ENCODE measurements at regions not wholly inside any gene's neighbourhood (a gene's known extent, or its start where the extent isn't known, plus 50 kb on each side); places are given as distances from the start of the nearest gene placed in this dataset.
"Not testable (repeated sequence)": the region's sequence is repeated elsewhere in the genome, so short reads cannot be mapped to it uniquely, and the experiment has no call there.

DNA sequence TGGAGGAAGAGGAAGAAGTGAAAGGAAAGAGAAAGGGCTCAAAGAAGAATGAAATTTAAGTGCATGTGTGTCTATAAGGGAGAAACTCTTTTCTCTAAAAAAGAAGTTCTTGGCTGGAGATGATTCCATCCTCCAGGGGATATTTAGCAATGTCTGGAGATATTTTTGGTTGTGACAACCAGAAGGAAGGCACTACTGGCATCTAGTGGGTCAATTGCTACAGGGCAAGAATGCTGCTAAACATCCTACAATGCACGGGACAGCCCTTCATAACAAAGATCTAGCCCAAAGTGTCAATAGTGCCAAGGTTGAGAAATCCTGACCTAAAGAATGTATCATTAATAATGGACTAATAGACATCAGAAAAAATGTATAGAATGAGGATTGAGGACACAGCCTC lies 57.4 kb upstream of the ST3GAL6 start:
- Histone ChIP-seq H3K4me2 (ENCODE audit: low read depth, low read length) (peak overlapping the region; percentile 20; the same call in 1 of the 2 replicates), H3K9me3 (ENCODE audit: control insufficient read depth, insufficient read depth, low read length) (no peaks in the 10 kb centered on the region), H3K4me3 (ENCODE audit: insufficient read depth, low read depth, low read length) (no peak overlapping the region), H3K14ac (replicated peaks; ENCODE audit: low read depth, low read length) (no peak overlapping the region), H3K36me3 (ENCODE audit: control insufficient read depth, insufficient read depth, low read length) (no peaks in the 10 kb centered on the region), H3K4me1 (ENCODE audit: control insufficient read depth, insufficient read depth, low read length) (peaks cover 1% of the 10 kb centered on the region), H3K56ac (ENCODE audit: extremely low read depth, insufficient read depth, low read length) (no peak overlapping the region), H3K23ac (ENCODE audit: low read depth, low read length) (no peak overlapping the region), H3K9ac (ENCODE audit: low read depth, low read length) (no peak overlapping the region), H2BK5ac (ENCODE audit: low read depth, low read length, poor library complexity, severe bottlenecking) (no peak overlapping the region), H3K18ac (ENCODE audit: low read depth, low read length) (no peak overlapping the region), H2AK9ac (replicated peaks; ENCODE audit: low read depth, low read length, poor library complexity) (no peak overlapping the region), H3K9me1 (ENCODE audit: insufficient read depth, low read length) (no peaks in the 10 kb centered on the region), H4K91ac (ENCODE audit: insufficient read depth, low read depth, low read length) (no peak overlapping the region), H4K20me1 (ENCODE audit: insufficient read depth, low read length) (no peaks in the 10 kb centered on the region), H2BK120ac (ENCODE audit: low read depth, low read length) (no peak overlapping the region), H3K4ac (ENCODE audit: low read depth, low read length) (no peak overlapping the region), H2AFZ (replicated peaks; ENCODE audit: low read length, poor library complexity) (no peak overlapping the region), H2BK15ac (ENCODE audit: low read depth, low read length) (no peak overlapping the region), H2BK20ac (ENCODE audit: low read depth, low read length) (no peak overlapping the region), H3K27ac (ENCODE audit: insufficient read depth, low read length) (no peak overlapping the region), H3K27me3 (ENCODE audit: control insufficient read depth, insufficient read depth, low read length) (peaks cover 6% of the 10 kb centered on the region), H2AK5ac (ENCODE audit: low read depth, low read length) (no peak overlapping the region), H4K5ac (ENCODE audit: low read depth, low read length) (no peak overlapping the region), H3K79me1 (ENCODE audit: low read depth in 1 of 2, low read length in 2 of 2) (no peaks in the 10 kb centered on the region), H4K8ac (ENCODE audit: low read depth in 2 of 2, low read length in 2 of 2) (no peak overlapping the region)
- peak; percentile 78 for ATAC-seq (ENCODE audit: low read depth)
- no TSS peak for BruUV-seq (replicated peaks)
- DNase-seq = no peak
- WGBS, 2 experiments (ENCODE audit: extremely low coverage in 2 of 2, insufficient read length in 1 of 2) = no CpG with 5 or more reads among the region's 1 CpG
- in situ Hi-C loops (cut with MboI; ENCODE audit: low sequenced_read_pairs) (no loop called here), dilution Hi-C loops (cut with HindIII; ENCODE audit: low sequenced_read_pairs, unreplicated experiment) (no loop called here), intact Hi-C loops (cut with micrococcal nuclease) (loop anchor here (2.0 kb wide), 1 partner anchor 103 kb away; no protein-coding TSS in a partner anchor)
- TF ChIP-seq, protein P1, sequence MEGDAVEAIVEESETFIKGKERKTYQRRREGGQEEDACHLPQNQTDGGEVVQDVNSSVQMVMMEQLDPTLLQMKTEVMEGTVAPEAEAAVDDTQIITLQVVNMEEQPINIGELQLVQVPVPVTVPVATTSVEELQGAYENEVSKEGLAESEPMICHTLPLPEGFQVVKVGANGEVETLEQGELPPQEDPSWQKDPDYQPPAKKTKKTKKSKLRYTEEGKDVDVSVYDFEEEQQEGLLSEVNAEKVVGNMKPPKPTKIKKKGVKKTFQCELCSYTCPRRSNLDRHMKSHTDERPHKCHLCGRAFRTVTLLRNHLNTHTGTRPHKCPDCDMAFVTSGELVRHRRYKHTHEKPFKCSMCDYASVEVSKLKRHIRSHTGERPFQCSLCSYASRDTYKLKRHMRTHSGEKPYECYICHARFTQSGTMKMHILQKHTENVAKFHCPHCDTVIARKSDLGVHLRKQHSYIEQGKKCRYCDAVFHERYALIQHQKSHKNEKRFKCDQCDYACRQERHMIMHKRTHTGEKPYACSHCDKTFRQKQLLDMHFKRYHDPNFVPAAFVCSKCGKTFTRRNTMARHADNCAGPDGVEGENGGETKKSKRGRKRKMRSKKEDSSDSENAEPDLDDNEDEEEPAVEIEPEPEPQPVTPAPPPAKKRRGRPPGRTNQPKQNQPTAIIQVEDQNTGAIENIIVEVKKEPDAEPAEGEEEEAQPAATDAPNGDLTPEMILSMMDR (conservative IDR thresholded peaks at IDR 0.05; ENCODE audit: low read depth, low read length) = peak; percentile 28
- TF ChIP-seq RCOR1 (IDR thresholded peaks at IDR 0.05; ENCODE audit: insufficient replicate concordance, low read length) = no peak
- no peak for TF ChIP-seq BHLHE40 (IDR thresholded peaks at IDR 0.05; ENCODE audit: low read depth, low read length)
- peak; percentile 31 for TF ChIP-seq RAD21 (IDR thresholded peaks at IDR 0.05; ENCODE audit: low read length)
- CTCF ChIA-PET = no interaction called here
- POLR2A ChIA-PET (ENCODE audit: unreplicated experiment) = no interaction called here

DNA sequence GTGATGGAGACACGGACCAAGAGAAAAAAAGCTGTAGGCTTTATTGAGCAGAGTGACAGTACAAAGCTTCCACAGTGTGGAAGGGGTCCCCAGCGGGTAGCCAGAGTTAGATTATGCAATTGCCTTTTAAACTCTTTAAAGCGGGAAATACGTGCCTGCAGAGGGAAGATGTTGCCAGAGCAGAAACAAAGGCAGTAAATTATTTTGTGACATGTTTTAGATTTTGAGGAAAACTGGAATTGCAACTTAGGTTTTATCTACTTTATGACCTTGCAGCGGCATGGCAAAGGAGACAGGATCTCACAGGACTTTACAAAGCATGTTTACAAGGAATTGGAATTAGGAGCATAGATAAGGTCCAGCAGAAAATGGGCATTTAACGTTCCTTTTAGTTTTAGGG lies 54.5 kb upstream of the ST3GAL6 start:
- H3K4me1 ChIP-seq (ENCODE audit: control insufficient read depth, insufficient read depth, low read length); H2BK15ac ChIP-seq (ENCODE audit: low read depth, low read length); H3K14ac ChIP-seq (replicated peaks; ENCODE audit: low read depth, low read length); H2BK5ac ChIP-seq (ENCODE audit: low read depth, low read length, poor library complexity, severe bottlenecking); ATAC-seq (ENCODE audit: low read depth); DNase-seq; H3K9me1 ChIP-seq (ENCODE audit: insufficient read depth, low read length); H2BK120ac ChIP-seq (ENCODE audit: low read depth, low read length); in situ Hi-C loops (cut with MboI; ENCODE audit: low sequenced_read_pairs); H4K91ac ChIP-seq (ENCODE audit: insufficient read depth, low read depth, low read length); H3K4me3 ChIP-seq (ENCODE audit: insufficient read depth, low read depth, low read length); H3K18ac ChIP-seq (ENCODE audit: low read depth, low read length); H3K79me1 ChIP-seq (ENCODE audit: low read depth in 1 of 2, low read length in 2 of 2); BruUV-seq (replicated peaks); H3K9me3 ChIP-seq (ENCODE audit: control insufficient read depth, insufficient read depth, low read length); H2AK5ac ChIP-seq (ENCODE audit: low read depth, low read length); H4K20me1 ChIP-seq (ENCODE audit: insufficient read depth, low read length); H3K27me3 ChIP-seq (ENCODE audit: control insufficient read depth, insufficient read depth, low read length); H2AFZ ChIP-seq (replicated peaks; ENCODE audit: low read length, poor library complexity); intact Hi-C loops (cut with micrococcal nuclease); POLR2A ChIA-PET (ENCODE audit: unreplicated experiment); H3K4me2 ChIP-seq (ENCODE audit: low read depth, low read length); H3K27ac ChIP-seq (ENCODE audit: insufficient read depth, low read length); CTCF ChIA-PET; H3K9ac ChIP-seq (ENCODE audit: low read depth, low read length); H2BK20ac ChIP-seq (ENCODE audit: low read depth, low read length); H2AK9ac ChIP-seq (replicated peaks; ENCODE audit: low read depth, low read length, poor library complexity); H4K8ac ChIP-seq (ENCODE audit: low read depth in 2 of 2, low read length in 2 of 2); H3K56ac ChIP-seq (ENCODE audit: extremely low read depth, insufficient read depth, low read length); H3K23ac ChIP-seq (ENCODE audit: low read depth, low read length); dilution Hi-C loops (cut with HindIII; ENCODE audit: low sequenced_read_pairs, unreplicated experiment); H3K36me3 ChIP-seq (ENCODE audit: control insufficient read depth, insufficient read depth, low read length); H3K4ac ChIP-seq (ENCODE audit: low read depth, low read length); H4K5ac ChIP-seq (ENCODE audit: low read depth, low read length): not testable (repeated sequence)
- WGBS, 2 experiments (ENCODE audit: extremely low coverage in 2 of 2, insufficient read length in 1 of 2) = 18% methylated on average over 2 of the region's 6 CpGs; no CpG with 5 or more reads in 1 of the 2 experiments
